ENCODE measurements at regions not wholly inside any gene's neighbourhood (a gene's known extent, or its start where the extent isn't known, plus 50 kb on each side); places are given as distances from the start of the nearest gene placed in this dataset.

DNA sequence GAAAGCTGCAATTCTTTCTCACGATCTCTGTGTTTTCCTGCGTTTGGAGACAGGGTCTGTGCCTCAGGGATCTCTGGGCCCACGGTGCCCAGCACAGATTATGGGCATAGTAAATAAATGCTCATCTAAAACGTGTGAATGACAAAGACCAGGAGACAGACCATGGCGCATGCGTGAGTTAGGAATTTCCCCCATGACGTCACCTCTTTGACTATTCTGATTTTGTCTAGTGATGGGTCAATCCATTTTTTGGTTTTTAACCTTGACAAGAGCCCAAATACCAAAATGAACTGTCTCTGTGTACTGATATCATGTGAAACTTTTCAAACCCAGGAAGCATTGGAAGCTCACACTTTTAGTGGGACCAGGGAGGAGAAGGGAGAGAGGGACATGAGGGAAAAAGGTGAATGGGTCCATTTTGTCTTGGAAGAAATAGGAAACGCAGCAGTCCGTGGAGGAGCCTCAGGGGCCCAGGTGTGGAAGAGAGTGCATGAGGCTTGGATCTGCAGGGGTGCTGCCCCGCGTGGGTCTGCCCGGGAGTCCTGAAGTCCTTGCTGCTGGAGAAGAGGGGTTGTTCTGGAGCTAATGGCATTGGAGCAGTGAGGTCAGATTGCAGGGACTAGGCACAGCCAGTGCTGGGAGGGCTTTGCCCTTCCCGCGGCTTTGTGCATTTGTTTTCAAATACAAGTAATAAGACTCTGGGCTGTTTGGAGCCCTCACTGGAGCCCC, 172.2 kb downstream of the ASB1 start:
- Histone ChIP-seq H3K4me3 (no peak overlapping the region), H3K27ac (peak overlapping the region in 1 of 4 donors; percentile 83), H3K9me3 (peaks cover 0 to 5% (median 0%) of the 10 kb centered on the region in 4 donors), H3K4me1 (peaks cover 0 to 32% (median 10%) of the 10 kb centered on the region in 4 donors), H3K27me3 (no peaks in the 10 kb centered on the region), H3K36me3 (no peaks in the 10 kb centered on the region)
- 75 to 79% methylated on average over 14 of the region's 14 CpGs for WGBS, 2 donors
- no peak for DNase-seq (ENCODE audit: low spot score in 2 of 2)
- no peak for TF ChIP-seq EP300 (IDR thresholded peaks at IDR 0.05)
- TF ChIP-seq CTCF (IDR thresholded peaks at IDR 0.05) = no peak
- no peak for TF ChIP-seq POLR2A (IDR thresholded peaks at IDR 0.05)

GRCh38 chr2:238599549-238600505, 173.1 kb downstream of the ASB1 start:
- no peak for DNase-seq (ENCODE audit: low spot score in 2 of 2)
- H3K36me3 ChIP-seq = no peaks in the 10 kb centered on the region
- TF ChIP-seq EP300 (IDR thresholded peaks at IDR 0.05) (no peak), CTCF (IDR thresholded peaks at IDR 0.05) (no peak), POLR2A (IDR thresholded peaks at IDR 0.05) (no peak)
- H3K9me3 ChIP-seq = peaks cover 0 to 13% (median 0%) of the 10 kb centered on the region in 4 donors
- no peaks in the 10 kb centered on the region for H3K27me3 ChIP-seq
- no peak overlapping the region for H3K4me3 ChIP-seq
- peaks cover 0 to 32% (median 10%) of the 10 kb centered on the region in 4 donors for H3K4me1 ChIP-seq
- H3K27ac ChIP-seq = no peak overlapping the region
- WGBS, 2 donors = 91 to 92% methylated on average over 29 of the region's 29 CpGs

DNA sequence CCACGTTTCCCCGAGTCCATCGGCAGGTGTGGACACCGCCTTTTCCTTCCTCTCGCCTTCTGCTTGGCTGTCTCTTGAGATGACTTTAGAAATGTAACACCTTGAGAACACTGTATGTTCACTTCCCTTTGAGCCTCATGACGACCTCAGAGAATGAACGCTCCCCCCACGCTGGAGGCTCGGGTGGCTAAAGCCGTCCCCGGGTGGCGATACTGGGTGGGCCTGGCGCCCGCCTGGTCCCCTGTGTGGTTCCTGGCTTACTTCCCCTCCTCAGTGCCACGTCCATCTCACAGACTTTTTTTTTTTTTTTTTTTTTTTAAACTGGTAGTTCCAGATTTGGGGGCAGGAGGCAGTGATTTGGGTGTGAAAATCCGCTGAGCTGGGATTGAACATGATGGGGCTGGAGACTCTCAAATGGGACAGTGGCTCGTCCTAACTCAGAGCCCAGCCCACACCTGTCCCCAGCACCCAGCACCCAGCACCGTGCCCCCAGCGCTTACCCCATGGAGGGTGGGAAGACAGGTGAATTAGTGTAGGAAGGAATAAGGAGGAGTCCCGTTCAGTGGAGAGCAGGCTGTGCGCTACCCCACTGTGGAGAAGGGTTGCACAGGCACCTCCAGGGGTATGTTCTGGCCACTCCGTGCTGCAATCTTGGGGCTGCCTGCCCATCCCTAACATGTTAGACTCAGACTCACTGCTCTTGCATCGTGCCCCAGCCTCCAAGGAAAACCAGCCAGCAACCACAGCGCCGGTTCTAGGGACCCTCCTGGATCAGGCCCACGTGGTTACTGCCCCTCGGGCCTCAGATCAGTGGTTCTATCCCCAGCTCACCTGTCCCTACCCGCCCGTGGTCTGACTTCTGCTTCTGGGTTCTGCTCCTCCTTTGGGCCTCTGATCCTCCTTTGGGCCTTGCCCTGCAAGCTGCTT, 174.0 kb downstream of the ASB1 start:
- H3K9me3 ChIP-seq = peaks cover 0 to 13% (median 0%) of the 10 kb centered on the region in 4 donors
- WGBS, 2 donors = 86 to 92% methylated on average over 29 of the region's 29 CpGs
- no peaks in the 10 kb centered on the region for H3K27me3 ChIP-seq
- DNase-seq (ENCODE audit: low spot score in 2 of 2) = no peak
- TF ChIP-seq POLR2A (IDR thresholded peaks at IDR 0.05) = no peak
- no peak for TF ChIP-seq EP300 (IDR thresholded peaks at IDR 0.05)
- TF ChIP-seq CTCF (IDR thresholded peaks at IDR 0.05) = no peak
- no peaks in the 10 kb centered on the region for H3K36me3 ChIP-seq
- H3K4me3 ChIP-seq = no peak overlapping the region
- peak overlapping the region in 2 of 4 donors; percentile 72 to 76 for H3K27ac ChIP-seq
- peaks cover 0 to 32% (median 10%) of the 10 kb centered on the region in 4 donors for H3K4me1 ChIP-seq

DNA sequence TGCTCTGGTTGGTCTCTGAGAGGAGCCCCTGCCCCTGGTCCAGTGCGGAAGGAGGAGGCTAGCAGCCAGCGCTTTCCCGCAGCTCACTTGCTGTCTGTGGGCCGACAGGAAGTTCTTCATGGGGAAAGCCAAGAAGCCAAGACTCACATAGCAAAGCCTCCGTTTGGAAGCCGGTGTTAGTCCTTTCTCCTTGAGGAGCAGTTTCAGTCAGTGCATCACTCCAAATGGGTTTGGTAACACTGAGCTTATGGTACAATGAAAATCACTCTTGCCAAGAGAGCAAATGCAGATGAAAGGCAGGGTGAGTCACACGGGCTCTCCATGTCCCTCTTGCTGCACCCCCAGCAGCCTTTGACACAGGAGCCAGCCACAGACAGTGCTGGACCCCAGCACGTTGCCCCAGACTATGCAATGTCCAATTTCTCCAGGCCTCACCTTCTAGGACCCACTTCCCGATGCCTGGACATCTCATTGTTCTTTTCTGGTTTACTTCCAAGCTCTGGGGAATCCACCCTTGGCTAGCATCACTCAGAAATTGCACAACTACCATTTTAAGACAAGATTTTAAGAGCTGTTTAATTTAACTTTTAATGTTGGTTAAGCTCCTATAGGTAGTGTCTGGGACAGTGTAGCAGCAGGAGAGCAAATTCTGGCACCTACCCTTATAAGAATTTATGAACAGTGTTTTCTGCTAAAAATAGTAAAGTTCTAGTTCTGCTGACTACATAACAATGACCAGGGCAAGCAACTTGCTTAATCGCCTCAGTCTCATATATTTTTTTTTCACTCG, 174.9 kb downstream of the ASB1 start:
- H3K27ac ChIP-seq = peak overlapping the region in 3 of 4 donors; percentile 11 to 76 (median 72)
- no peaks in the 10 kb centered on the region for H3K36me3 ChIP-seq
- TF ChIP-seq CTCF (IDR thresholded peaks at IDR 0.05) (no peak), POLR2A (IDR thresholded peaks at IDR 0.05) (no peak), EP300 (IDR thresholded peaks at IDR 0.05) (peak in 1 of 2 donors; percentile 46)
- no peak overlapping the region for H3K4me3 ChIP-seq
- no peaks in the 10 kb centered on the region for H3K27me3 ChIP-seq
- peak in 1 of 2 donors; percentile 37 for DNase-seq (ENCODE audit: low spot score in 2 of 2)
- peaks cover 0 to 13% (median 0%) of the 10 kb centered on the region in 4 donors for H3K9me3 ChIP-seq
- peaks cover 0 to 25% (median 9%) of the 10 kb centered on the region in 4 donors for H3K4me1 ChIP-seq
- WGBS, 2 donors = 59 to 68% methylated on average over 11 of the region's 11 CpGs

Measured in tibial nerve (tissue), 4 donors.